Nephron (organoid): ENCODE measurements at regions not wholly inside any gene's neighbourhood (a gene's known extent, or its start where the extent isn't known, plus 50 kb on each side); places are given as distances from the start of the nearest gene placed in this dataset.

Source experiments
- H3K27ac Mint-ChIP-seq, 3 experiments: 2 replicates each; pipeline ENCODE4 v1.8.0; 2020; ENCODE audit warnings: mixed read lengths in 3 of 3, mild to moderate bottlenecking in 2 of 3, moderate library complexity in 1 of 3
- H3K27me3 Mint-ChIP-seq: 2 replicates; pipeline ENCODE4 v1.8.0; 2021; ENCODE audit warnings: low read depth, mild to moderate bottlenecking, moderate library complexity, mixed read lengths
- H3K36me3 Mint-ChIP-seq: 2 replicates; pipeline ENCODE4 v1.8.0; 2020; ENCODE audit warnings: low read depth, mixed read lengths
- H3K4me1 Mint-ChIP-seq: 2 replicates; pipeline ENCODE4 v1.8.0; 2020; ENCODE audit warnings: mixed read lengths
- H3K4me3 Mint-ChIP-seq, 3 experiments: 2 replicates each; pipeline ENCODE4 v1.8.0; 2020; ENCODE audit warnings: mild to moderate bottlenecking in 3 of 3, mixed read lengths in 3 of 3, moderate library complexity in 2 of 3
- H3K9me3 Mint-ChIP-seq: 2 replicates; pipeline ENCODE4 v1.8.0; 2020; ENCODE audit warnings: mixed read lengths
- TF ChIP-seq, protein P1 (sequence below), 3 experiments: fragments of 200-600 bp; sonication (generic); IDR thresholded peaks; one replicate each; pipeline ENCODE4 v1.5.0; 2021; ENCODE audit warnings: antibody characterized with exemption in 3 of 3; ENCODE audit not compliant: unreplicated experiment in 3 of 3

DNA sequence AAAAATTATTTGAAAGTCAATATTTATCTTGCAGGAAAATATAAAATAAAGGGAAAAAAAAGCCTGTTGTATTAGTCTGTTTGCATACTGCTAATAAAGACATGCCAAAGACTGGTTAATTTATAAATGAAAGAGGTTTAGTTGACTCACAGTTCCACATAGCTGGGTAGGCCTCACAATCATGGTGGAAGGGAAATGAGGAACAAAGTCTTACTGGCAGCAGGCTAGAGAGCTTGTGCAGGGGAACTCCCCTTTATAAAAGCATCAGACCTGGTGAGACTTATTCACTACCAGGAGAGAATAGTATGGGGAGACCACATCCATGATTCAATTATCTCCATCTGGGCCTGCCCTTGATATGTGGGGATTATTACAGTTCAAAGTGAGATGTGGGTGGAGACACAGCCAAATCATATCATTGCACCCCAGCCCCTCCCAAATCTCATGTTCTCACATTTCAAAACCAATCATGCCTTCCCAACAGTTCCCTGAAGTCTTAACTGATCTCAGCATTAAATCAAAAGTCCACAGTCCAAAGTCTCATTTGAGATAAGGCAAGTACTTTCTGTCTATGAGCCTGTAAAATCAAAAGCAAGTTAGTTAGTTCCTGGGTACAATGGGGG is 1416.5 kb upstream of the SPRY2 start:
- no peaks in the 10 kb centered on the region for H3K36me3 Mint-ChIP-seq
- TF ChIP-seq, protein P1, sequence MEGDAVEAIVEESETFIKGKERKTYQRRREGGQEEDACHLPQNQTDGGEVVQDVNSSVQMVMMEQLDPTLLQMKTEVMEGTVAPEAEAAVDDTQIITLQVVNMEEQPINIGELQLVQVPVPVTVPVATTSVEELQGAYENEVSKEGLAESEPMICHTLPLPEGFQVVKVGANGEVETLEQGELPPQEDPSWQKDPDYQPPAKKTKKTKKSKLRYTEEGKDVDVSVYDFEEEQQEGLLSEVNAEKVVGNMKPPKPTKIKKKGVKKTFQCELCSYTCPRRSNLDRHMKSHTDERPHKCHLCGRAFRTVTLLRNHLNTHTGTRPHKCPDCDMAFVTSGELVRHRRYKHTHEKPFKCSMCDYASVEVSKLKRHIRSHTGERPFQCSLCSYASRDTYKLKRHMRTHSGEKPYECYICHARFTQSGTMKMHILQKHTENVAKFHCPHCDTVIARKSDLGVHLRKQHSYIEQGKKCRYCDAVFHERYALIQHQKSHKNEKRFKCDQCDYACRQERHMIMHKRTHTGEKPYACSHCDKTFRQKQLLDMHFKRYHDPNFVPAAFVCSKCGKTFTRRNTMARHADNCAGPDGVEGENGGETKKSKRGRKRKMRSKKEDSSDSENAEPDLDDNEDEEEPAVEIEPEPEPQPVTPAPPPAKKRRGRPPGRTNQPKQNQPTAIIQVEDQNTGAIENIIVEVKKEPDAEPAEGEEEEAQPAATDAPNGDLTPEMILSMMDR (IDR thresholded peaks at IDR 0.05; ENCODE audit: unreplicated experiment in 3 of 3) = no peak
- H3K9me3 Mint-ChIP-seq = peaks cover 10% of the 10 kb centered on the region
- H3K27me3 Mint-ChIP-seq = no peaks in the 10 kb centered on the region
- no peaks in the 10 kb centered on the region for H3K4me1 Mint-ChIP-seq
- H3K4me3 Mint-ChIP-seq = no peak overlapping the region
- no peak overlapping the region for H3K27ac Mint-ChIP-seq

- no peaks in the 10 kb centered on the region for H3K4me1 Mint-ChIP-seq
- peaks cover 5% of the 10 kb centered on the region for H3K9me3 Mint-ChIP-seq
- no peak overlapping the region for H3K4me3 Mint-ChIP-seq
- TF ChIP-seq, protein P1 (IDR thresholded peaks at IDR 0.05; ENCODE audit: unreplicated experiment in 3 of 3) = no peak
- no peaks in the 10 kb centered on the region for H3K27me3 Mint-ChIP-seq
- H3K36me3 Mint-ChIP-seq = no peaks in the 10 kb centered on the region
- no peak overlapping the region for H3K27ac Mint-ChIP-seq
Measured at GRCh38 chr13:81745391-81745790, 1404.5 kb upstream of the SPRY2 start.

- H3K27me3 Mint-ChIP-seq = no peaks in the 10 kb centered on the region
- H3K27ac Mint-ChIP-seq = no peak overlapping the region
- H3K9me3 Mint-ChIP-seq = peaks cover 3% of the 10 kb centered on the region
- H3K36me3 Mint-ChIP-seq = no peaks in the 10 kb centered on the region
- TF ChIP-seq, protein P1 (IDR thresholded peaks at IDR 0.05; ENCODE audit: unreplicated experiment in 3 of 3) = no peak
- no peaks in the 10 kb centered on the region for H3K4me1 Mint-ChIP-seq
- no peak overlapping the region for H3K4me3 Mint-ChIP-seq
Measured at GRCh38 chr13:81738364-81738763, 1397.4 kb upstream of the SPRY2 start.

- Mint-ChIP-seq H3K9me3 (peaks cover 6% of the 10 kb centered on the region), H3K27ac (no peak overlapping the region), H3K4me3 (no peak overlapping the region), H3K27me3 (no peaks in the 10 kb centered on the region), H3K36me3 (no peaks in the 10 kb centered on the region), H3K4me1 (peaks cover 5% of the 10 kb centered on the region)
- TF ChIP-seq, protein P1 (IDR thresholded peaks at IDR 0.05; ENCODE audit: unreplicated experiment in 3 of 3) = no peak
Measured at GRCh38 chr13:81726037-81726726, 1385.3 kb upstream of the SPRY2 start.

- peaks cover 6% of the 10 kb centered on the region for H3K9me3 Mint-ChIP-seq
- peak overlapping the region; percentile 22 to 74 (median 60) for H3K27ac Mint-ChIP-seq
- H3K36me3 Mint-ChIP-seq = no peaks in the 10 kb centered on the region
- H3K27me3 Mint-ChIP-seq = no peaks in the 10 kb centered on the region
- H3K4me1 Mint-ChIP-seq = peaks cover 7% of the 10 kb centered on the region
- TF ChIP-seq, protein P1 (IDR thresholded peaks at IDR 0.05; ENCODE audit: unreplicated experiment in 3 of 3) = no peak
- H3K4me3 Mint-ChIP-seq = no peak overlapping the region
Measured at GRCh38 chr13:81722456-81722855, 1381.5 kb upstream of the SPRY2 start.

DNA sequence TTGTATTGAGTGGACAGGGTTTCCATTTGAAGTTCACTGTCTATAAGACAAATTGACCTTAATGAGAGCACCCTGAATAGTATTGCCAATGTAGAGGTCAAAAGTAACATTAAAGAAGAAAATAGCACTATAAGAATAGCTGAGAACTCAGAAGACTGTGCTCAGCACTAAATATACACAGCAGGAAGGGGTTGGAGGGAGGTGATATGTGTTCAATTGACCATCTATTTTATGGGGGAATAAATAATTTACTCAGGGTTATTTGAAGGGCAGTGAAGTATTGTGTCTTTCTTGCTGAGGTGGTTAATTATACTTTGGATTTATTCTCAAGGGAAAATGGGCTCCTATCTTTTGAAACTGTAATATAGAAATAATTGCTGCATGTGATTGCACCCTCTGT is 1380.5 kb upstream of the SPRY2 start:
- Mint-ChIP-seq H3K4me3 (no peak overlapping the region), H3K9me3 (peaks cover 2% of the 10 kb centered on the region), H3K36me3 (no peaks in the 10 kb centered on the region), H3K27me3 (no peaks in the 10 kb centered on the region), H3K27ac (peak overlapping the region; percentile 73 to 89 (median 84)), H3K4me1 (peaks cover 7% of the 10 kb centered on the region)
- TF ChIP-seq, protein P1 (IDR thresholded peaks at IDR 0.05; ENCODE audit: unreplicated experiment in 3 of 3) = no peak
